NCI-H345 treated with DMSO at 0.1 percent for 48 hours (cell line): ENCODE measurements at regions not wholly inside any gene's neighbourhood (a gene's known extent, or its start where the extent isn't known, plus 50 kb on each side); places are given as distances from the start of the nearest gene placed in this dataset.

Experiments
- DNase-seq: peaks from one replicate; lab custom pipeline; 2025; ENCODE audit not compliant: unreplicated experiment; lab: John Stamatoyannopoulos, UW

- no peak for DNase-seq
These were observed 266.2 kb upstream of the PLXNA2 start for GRCh38 chr1:208510192-208510952.

GRCh38 chr1:208511242-208511860 lies 267.2 kb upstream of the PLXNA2 start:
- no peak for DNase-seq

- no peak for DNase-seq
These were observed 269.6 kb upstream of the PLXNA2 start for GRCh38 chr1:208513799-208514198.

- DNase-seq: no peak
These were observed 270.9 kb upstream of the PLXNA2 start for GRCh38 chr1:208515129-208515528.

GRCh38 chr1:208516780-208517179 lies 272.6 kb upstream of the PLXNA2 start:
- DNase-seq: no peak

- DNase-seq: no peak
These were observed 276.4 kb upstream of the PLXNA2 start for GRCh38 chr1:208520438-208521099.

GRCh38 chr1:208521534-208521933 lies 277.4 kb upstream of the PLXNA2 start:
- no peak for DNase-seq

- DNase-seq: no peak
These were observed 278.8 kb upstream of the PLXNA2 start for GRCh38 chr1:208523007-208523406.

GRCh38 chr1:208524376-208524775 lies 280.2 kb upstream of the PLXNA2 start:
- DNase-seq: no peak

- no peak for DNase-seq
These were observed 280.7 kb upstream of the PLXNA2 start for GRCh38 chr1:208524925-208525324.

- no peak for DNase-seq
These were observed 281.2 kb upstream of the PLXNA2 start for GRCh38 chr1:208525417-208525816.

- no peak for DNase-seq
These were observed 282.5 kb upstream of the PLXNA2 start for GRCh38 chr1:208526613-208527125.

- no peak for DNase-seq
These were observed 283.0 kb upstream of the PLXNA2 start for GRCh38 chr1:208527156-208527555.

- no peak for DNase-seq
These were observed 284.5 kb upstream of the PLXNA2 start for GRCh38 chr1:208528578-208529240.

- DNase-seq: no peak
These were observed 287.0 kb upstream of the PLXNA2 start for GRCh38 chr1:208531003-208531750.

GRCh38 chr1:208533746-208534598 lies 289.8 kb upstream of the PLXNA2 start:
- DNase-seq: no peak

- no peak for DNase-seq
These were observed 290.4 kb upstream of the PLXNA2 start for GRCh38 chr1:208534599-208534897.

GRCh38 chr1:208534979-208535378 lies 290.8 kb upstream of the PLXNA2 start:
- DNase-seq: no peak

GRCh38 chr1:208535511-208535910 lies 291.3 kb upstream of the PLXNA2 start:
- DNase-seq: no peak

- no peak for DNase-seq
These were observed 292.0 kb upstream of the PLXNA2 start for GRCh38 chr1:208536212-208536611.
